GM19372 (cell line): ENCODE measurements at regions not wholly inside any gene's neighbourhood (a gene's known extent, or its start where the extent isn't known, plus 50 kb on each side); places are given as distances from the start of the nearest gene placed in this dataset.
"Not testable (repeated sequence)": the region's sequence is repeated elsewhere in the genome, so short reads cannot be mapped to it uniquely, and the experiment has no call there.

ENCODE experiments used
- ATAC-seq: cut with Tn5 transposase; IDR thresholded peaks from one replicate; pipeline ENCODE4 v1.9.1; 2021; ENCODE audit warnings: mild to moderate bottlenecking, low read depth, moderate library complexity; ENCODE audit not compliant: unreplicated experiment

DNA sequence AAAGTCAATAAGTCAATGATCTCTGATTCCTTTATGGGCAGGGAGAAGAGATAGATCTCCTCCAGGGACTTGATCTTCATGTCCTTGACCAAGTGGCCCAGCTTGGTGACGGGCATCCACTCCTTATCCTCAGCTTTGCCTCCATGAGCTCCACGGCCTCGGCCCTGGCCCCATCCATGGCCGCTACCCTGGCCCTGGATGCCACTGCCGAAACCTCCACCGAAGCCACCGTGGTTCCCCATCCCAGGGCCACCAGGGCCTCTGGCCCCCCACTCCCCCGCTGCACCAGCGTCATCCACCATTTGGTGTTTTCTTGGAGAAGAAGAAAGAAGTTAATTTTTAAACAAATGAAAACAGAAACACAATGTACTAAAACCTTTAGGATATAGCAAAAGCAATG, 518.1 kb downstream of the GRXCR1 start:
- no peak for ATAC-seq

DNA sequence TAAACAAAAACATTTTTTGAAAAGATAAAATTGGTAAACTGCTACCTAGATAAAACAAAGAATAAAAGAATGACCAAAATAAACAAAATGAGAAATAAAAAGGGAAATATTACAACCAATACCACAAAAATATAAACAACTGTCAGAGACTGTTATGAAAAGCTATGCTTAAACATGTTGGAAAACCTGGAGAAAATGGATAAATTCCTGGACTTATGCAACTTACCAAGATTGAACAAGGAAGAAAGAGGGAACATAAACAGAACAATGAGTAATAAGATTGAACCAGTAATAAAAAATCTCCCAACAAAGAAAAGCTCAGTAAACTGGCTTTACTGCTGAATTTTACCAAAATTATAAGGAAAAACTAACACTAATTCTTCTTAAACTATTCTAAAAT, 518.7 kb downstream of the GRXCR1 start:
- ATAC-seq = no peak

DNA sequence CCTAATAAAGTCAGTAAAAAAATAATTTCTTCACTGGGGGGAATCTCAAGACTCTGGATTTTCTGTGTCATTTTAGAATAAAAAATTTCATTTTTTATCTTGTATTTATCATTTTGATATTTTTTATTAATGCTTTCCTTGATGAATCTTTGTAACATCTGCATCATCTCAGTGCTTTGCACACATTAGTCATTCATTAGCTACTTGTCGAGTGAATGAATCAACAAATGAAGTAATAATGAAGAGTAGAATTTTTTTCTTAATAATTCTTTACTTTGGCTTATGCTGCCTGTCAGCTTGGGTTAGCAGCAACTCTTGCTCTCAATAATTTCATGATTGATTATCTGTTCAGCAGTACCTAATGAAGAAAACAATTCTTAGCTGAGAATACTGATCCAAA, 530.8 kb downstream of the GRXCR1 start:
- no peak for ATAC-seq

DNA sequence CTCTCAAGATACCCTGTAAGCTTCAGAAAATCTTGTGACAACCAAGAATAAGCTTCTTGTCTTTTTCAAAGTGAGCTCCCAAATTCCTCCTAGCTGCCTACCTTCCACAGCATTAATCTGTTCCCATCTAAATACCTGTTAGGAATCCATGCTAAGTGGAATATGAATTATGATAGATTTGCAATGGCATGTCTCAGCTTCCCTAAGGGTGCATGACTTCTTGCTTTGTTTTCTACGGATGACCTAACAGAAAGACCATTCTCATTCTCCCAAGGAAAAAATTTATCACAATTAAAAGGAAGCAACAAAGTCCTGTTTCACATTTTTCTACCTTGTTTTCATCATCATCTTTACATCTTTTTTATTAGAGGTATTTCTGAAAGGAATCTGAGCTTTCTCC, 532.7 kb downstream of the GRXCR1 start:
- ATAC-seq = no peak

DNA sequence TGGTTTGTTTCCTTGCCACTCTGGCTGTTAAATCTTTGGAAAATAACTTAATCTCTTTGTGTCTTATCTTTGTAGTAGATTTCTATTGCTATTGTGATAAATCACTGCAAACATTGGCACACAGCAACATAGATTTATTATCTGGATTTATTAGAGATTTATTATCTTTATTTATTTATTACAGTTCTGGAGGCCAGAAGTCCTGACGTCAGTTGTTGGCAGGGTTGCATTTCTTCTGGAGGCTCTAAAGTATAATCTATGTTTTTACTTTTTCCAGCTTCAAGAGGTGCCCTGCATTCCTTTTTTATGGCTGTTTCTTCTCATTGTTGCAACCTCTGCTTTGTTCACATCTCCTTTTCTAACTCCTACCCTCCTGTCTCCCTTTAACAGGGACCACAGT, 542.8 kb downstream of the GRXCR1 start:
- no peak for ATAC-seq

DNA sequence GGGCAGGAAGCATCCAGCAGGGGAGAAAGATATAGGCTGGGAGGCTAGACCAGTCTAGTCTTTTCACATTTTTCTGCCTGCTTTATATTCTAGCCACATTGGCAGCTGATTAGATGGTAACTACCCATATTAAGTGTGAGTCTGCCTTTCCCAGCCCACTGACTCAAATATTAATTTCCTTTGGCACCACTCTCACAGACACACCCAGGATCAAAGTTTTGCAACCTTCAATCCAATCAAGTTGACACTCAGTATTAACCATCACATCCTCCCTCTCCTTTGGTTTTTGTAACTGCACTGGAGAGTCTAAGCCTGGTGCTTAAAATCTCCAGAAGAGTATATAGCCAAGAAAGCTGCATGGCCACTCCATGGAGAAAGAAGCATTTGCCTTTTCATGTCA, 560.4 kb downstream of the GRXCR1 start:
- ATAC-seq = no peak

DNA sequence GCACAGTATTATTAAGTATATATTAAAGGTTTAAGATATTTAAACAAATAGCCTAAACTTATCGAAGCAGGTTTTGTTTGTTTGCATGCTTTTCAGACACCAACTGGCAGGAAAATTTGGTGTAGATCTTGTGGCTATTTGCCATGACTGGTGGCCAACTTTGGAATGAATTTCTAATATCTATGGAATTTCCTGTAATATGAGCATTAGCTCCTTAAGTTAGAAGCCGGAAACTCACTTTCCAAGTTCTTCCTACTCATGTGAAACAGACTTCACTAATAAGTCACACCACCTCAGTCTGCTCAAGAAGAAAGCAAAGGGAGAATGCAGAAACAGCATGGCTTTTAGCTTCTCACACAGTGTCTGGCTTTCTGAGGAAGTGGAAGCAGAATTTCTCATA, 563.9 kb downstream of the GRXCR1 start:
- ATAC-seq = no peak

DNA sequence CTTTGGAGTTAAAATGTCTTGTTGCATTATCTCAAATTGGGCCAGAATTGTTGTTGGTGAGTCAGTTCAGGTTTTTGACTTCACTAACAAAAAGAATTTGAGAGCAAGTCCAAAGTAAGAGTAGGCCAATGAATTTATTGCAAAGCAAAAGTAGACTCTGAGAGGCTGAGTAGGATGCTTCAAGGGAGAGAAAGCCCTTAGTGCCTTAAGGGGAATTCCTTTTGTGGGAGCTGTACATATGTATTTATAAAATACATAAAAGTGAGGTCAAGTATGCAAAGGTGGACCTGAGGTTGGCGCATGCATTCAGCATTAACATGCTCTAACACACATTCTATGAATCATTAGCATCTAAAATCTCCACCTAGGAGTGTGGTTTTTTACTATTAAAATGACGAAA, 565.4 kb downstream of the GRXCR1 start:
- no peak for ATAC-seq

DNA sequence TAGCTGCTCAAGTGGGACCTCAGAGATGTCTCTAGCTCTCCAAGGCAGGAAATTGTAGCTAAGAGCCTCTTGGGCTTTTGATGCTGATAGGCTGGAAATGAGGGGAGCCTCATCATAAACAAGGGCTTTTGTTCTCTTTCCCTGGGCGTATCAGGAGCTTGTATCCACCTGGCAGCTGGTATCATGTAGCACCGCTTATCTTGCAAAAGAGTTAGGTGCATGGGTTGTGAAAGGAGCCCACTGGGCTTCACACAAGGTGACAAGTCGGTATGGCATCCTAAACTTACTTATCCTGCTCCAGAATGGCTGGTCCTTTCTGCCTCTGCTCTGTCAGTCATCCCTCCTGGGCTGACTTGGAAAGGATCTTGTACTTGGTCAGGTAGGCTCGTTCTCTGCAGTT, 565.8 kb downstream of the GRXCR1 start:
- ATAC-seq = no peak

DNA sequence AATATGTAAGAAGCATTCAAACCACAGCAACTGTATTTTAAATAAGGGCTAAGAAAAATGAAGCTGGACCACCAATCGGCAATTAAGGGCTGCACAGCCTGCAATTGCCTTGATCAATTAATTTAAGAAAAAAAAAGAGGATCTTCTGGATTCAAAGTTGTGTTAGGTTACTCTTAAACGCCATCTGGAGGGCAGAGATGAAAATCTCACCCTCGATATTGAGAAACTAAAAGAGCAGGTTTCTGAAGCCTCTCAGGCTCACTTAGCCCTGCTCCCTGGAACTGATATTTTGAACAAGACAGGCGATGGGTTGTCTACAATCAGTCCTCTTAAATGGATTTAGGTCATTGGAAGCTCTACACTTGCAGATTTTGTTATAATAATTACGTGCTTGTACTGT, 579.4 kb downstream of the GRXCR1 start:
- no peak for ATAC-seq

DNA sequence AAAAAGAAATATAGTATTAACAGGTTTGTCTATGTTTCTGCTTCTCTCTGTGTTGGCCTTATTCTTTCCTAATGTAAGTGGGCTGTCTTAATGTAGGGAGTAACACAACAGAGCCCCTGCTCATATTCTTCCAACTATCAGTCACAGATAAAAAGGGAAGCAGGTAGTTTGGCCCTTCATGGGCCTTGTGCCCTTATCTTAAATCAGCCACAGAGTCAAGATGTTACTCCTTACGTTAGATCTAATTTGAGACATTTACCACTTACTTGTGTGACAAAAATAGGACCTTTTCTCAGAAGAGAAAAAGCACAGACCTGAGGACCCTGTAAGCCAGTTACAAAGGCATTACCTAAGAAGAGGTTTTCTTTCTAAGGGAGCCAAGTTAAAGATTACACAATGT, 589.0 kb downstream of the GRXCR1 start:
- no peak for ATAC-seq

DNA sequence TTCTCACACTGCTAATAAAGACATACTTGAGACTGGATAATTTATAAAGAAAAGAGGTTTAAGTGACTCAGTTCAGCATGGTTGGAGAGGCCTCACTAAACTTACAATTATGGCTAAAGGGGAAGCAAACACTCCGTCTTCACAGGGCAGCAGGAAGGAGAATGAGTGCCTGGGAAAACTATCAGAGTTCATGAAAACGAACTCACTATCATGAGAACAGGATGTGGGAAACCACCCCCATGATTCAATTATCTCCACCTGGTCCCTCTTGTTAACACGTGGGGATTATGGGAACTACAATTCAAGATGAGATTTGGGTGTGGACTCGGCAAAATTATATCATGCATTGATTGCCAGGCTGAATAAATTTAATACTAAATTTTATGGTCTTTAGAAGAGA, 592.7 kb downstream of the GRXCR1 start:
- ATAC-seq = no peak

DNA sequence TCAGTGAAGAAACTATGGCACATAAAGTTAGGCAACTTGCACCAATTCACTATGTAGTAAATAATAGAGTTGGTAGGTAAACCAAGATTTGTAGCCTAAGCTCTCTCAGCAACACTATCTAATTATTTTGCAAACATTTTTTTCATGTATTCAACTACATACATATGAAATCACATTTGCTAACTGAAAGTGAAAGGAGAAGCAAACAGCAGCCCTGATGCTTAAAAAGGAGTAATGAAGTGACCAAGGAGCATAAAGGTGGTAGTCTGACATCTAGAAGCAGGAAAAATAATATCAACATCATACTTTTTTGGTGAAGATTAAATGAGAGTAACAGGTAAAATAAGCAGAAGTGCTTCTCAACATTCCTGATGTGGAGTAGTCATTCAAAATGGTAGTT, 603.7 kb downstream of the GRXCR1 start:
- no peak for ATAC-seq

DNA sequence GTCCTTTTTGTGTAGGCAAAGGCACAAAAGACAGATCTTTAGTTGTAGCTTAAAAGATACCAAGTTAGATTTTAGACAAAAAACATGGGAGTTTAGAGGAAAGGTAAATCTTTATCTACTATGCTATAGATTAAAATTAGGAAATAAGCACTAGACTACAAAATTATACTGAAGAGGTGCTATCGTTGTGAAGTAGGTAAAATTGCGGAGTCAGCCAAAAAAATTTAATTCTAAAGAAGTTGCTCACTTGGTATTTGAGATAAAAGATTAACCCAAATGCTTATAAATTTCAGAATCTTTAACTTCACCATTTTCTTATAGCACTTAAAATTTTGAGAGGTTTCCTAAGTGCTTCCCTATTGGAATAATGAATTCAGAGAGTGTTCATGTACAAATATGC, 604.1 kb downstream of the GRXCR1 start:
- ATAC-seq = no peak

DNA sequence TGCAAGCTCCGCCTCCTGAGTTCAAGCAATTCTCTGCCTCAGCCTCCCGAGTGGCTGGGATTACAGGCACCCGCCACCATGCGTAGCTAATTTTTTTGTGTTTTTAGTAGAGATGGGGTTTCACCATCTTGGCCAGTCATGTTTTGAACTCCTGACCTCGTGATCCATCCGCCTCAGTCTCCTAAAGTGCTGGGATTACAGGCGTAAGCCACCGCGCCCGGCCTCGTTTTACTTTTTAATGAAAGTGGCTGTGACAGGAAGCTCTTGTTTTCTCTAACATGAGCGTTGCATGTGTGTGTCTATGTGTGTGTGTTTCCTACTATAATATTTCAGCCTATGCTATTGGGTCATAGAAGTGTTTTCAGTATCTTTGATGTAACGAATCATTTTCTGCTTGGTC, 613.3 kb downstream of the GRXCR1 start:
- not testable (repeated sequence) for ATAC-seq

DNA sequence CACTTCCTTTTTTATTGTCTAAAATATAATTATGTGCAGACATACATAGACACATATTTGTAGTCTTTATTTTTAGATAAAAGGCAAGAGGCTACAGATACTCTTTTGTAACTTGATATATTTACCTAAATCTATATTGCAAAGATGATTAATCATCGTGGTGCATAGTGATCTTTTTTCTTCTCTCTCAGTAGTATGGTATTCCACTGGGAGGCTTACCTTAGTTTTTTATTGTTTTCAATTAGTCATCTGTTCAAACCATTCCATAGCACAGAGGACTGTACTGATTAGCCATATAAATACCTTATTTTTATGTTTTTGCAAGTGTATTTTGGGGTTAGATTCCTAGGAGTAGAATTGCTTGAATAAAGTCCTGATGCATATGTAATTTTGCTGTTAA, 619.7 kb downstream of the GRXCR1 start:
- no peak for ATAC-seq

DNA sequence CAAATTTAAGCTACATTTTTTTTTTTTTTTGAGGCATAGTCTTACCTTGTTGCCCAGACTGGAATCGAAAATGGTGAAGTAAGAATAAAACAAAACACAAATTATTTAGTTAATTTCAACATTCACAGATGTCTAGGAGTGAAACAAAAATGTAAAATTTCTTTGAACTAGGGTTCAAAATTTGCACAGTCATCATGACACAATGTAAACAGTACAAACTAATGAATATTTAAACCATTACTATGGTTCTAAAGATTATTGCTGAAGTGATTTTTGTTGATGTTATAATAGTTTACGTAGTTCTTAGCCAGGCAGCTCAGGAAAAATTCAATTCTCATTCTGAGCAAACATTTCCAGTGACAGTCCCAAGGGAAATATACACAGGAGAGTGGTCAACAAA, 633.1 kb downstream of the GRXCR1 start:
- no peak for ATAC-seq

DNA sequence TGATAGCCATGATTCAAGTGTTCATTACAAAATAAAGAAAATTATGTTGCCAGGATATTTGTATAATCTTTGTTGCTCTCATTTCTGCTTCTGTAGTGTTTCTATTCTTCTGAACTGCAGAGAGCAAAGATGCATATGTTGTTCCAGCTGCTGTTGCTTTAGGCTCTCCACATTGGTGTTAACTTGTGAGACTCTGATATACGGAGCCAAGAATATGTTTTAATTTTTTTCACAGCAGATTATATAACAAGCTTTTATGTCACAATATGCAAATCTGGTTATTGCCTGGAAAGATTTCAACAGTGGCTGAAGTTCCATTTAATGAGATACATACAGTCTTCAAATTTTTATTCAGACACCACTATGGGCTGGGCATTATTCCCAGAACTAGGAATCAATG, 655.0 kb downstream of the GRXCR1 start:
- ATAC-seq = no peak

DNA sequence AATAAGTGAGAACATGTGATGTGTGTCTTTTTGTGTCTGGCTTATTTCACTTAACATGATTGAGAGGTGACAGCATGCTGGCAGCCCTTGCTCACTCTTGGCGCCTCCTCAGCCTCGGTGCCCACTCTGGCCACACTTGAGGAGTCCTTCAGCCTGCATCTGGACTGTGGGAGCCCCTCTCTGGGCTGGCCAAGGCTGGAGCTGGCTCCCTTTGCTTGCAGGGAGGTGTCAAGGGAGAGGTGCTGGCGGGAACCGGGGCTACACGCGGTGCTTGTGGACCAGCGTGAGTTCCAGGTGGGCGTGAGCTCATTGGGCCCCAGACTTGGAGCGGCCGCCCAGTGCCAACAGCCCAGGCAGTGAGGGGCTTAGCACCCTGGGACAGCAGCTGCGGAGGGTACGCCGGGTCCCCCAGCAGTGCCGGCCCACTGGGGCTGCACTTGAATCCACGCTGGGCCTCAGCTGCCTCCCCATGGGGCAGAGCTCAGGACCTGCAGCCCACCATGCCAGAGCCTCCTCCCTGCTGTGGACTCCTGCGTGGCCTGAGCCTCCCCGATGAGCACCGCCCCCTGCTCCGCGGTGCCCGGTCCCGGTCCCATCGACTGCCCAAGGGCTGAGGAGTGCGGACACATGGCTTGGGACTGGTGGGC, 658.6 kb downstream of the GRXCR1 start:
- ATAC-seq = no peak

DNA sequence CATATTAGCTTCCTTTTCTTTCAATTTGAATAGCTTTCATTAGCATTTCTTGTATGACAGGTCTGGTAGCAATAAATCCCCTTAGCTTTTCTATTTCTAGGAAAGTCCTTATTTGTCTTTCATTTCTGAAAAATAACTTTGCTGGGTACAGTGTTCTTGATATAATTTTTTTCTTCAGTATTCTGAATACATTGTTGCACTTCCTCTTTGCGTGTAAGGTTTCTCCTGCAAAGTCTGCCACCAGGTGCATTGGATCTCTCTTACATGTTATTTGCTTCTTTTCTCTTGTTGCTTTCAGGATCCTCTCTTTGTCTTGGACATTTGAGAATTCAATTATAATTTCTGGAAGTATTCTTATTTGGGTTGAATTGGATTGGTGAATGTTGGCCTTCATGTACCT, 663.7 kb downstream of the GRXCR1 start:
- ATAC-seq = no peak

DNA sequence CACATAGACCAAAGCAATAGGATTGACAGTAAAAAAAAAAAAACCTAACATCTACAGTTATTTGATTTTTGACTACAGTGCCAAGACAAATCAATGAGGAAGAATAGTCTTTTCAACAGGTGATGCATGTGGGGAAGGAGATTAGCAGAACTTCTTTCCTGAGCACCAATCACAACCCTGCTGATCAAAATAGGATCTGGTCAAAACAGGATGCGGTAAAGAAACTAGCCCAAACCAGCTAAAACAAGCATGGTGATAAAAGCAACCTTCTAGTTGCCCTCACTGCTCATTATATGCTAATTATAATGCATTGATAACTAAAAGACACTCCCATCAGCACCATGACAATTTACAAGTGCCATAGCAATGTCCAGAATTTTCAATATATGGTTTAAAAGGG, 667.5 kb downstream of the GRXCR1 start:
- ATAC-seq = no peak

DNA sequence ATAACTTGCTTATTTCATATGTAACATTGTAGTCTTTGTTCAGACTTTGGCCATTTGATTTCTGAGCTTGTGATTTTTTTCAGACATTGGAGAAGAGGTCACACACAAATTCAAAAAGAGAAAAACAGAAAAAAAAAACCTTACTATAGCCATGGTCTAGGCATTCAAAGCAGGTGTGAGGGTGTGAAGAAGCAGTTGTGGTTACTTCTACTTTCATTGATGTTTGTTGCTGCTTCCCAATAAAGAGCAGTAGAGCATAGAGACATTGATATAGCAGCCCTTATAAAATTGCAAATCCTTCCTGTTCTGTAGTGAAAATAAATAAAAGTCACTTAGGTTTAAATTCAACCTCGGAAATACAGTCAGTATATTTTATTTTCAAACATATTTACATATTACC, 671.6 kb downstream of the GRXCR1 start:
- no peak for ATAC-seq

DNA sequence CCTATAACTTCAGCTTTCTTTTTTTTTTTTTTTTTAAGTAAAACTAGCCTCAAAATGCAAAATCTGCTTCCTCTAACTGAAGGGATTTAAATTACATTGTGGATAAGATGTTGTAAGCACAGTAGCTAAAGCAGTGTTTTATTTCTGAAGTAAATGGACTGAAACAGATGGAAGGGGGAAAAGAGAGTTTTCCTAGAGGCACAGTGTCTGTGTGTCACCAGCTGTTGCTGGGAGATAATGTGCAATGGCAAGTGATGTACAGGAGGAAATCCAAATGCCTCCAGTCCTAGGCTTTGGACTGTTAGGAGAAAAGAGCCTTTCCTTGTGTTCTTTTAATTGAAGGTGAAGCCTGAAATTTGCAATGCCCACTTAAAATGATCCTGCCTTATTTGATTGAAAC, 672.1 kb downstream of the GRXCR1 start:
- ATAC-seq = no peak
